Panc1 (cell line): ENCODE measurements at regions not wholly inside any gene's neighbourhood (a gene's known extent, or its start where the extent isn't known, plus 50 kb on each side); places are given as distances from the start of the nearest gene placed in this dataset.

Experiments
- ATAC-seq: fragments of 200-7000 bp; cut with Tn5 transposase; 2 replicates; pipeline ENCODE4 v1.9.1; 2020; ENCODE audit warnings: mild to moderate bottlenecking, moderate library complexity
- BruUV-seq: library from RNA; stranded (reverse); fragments of 400-500 nt; replicated peaks from 2 replicates; lab custom pipeline; 2021; lab: Mats Ljungman, UMichigan
- CTCF ChIA-PET: fragments of 300-600 bp; sonication (Branson Sonifier 250); formaldehyde crosslinking; loops from one replicate; lab custom pipeline; 2022; ENCODE audit warnings: antibody characterized with exemption; lab: Charles Lee
- POLR2A ChIA-PET: fragments of 300-600 bp; sonication (Branson Sonifier 250); formaldehyde crosslinking; loops from one replicate; lab custom pipeline; 2022; ENCODE audit warnings: antibody characterized with exemption; lab: Charles Lee
- DNase-seq: peaks from one replicate; pipeline ENCODE4 v3.0.0-alpha.2; 2010; ENCODE audit warnings: low read depth, low spot score
- H3K27ac ChIP-seq: 2 replicates; pipeline ENCODE4 v1.5.1; 2011; ENCODE audit warnings: mild to moderate bottlenecking, low read length, inconsistent platforms
- H3K27me3 ChIP-seq: fragments of 200-500 bp; sonication (Bioruptor generic); 2 replicates; pipeline ENCODE4 v1.6.0; 2014; ENCODE audit warnings: low read length, inconsistent platforms; ENCODE audit not compliant: control insufficient read depth, insufficient read depth
- H3K36me3 ChIP-seq: fragments of 200-500 bp; sonication (Bioruptor generic); 2 replicates; pipeline ENCODE4 v1.5.1; 2014; ENCODE audit warnings: inconsistent platforms, mild to moderate bottlenecking, low read length, moderate library complexity; ENCODE audit not compliant: control insufficient read depth, insufficient read depth
- H3K4me1 ChIP-seq: 2 replicates; pipeline ENCODE4 v1.5.1; 2011; ENCODE audit warnings: inconsistent platforms, mild to moderate bottlenecking, low read length, moderate library complexity; ENCODE audit not compliant: control insufficient read depth, insufficient read depth
- H3K4me3 ChIP-seq, 2 experiments: 2 replicates each; pipeline ENCODE4 v1.5.1; 2011 to 2012; ENCODE audit warnings: low read depth in 2 of 2, low read length in 2 of 2, mild to moderate bottlenecking in 2 of 2, inconsistent platforms in 1 of 2, moderate library complexity in 1 of 2
- H3K9me3 ChIP-seq: fragments of 200-500 bp; sonication (Bioruptor generic); 2 replicates; pipeline ENCODE4 v1.5.1; 2014; ENCODE audit warnings: low read depth, mild to moderate bottlenecking, inconsistent platforms, low read length, moderate library complexity; ENCODE audit not compliant: control insufficient read depth, insufficient read depth
- CTCF ChIP-seq: fragments of 450-650 bp; IDR thresholded peaks from 2 replicates; pipeline ENCODE4 v1.5.1; 2017; ENCODE audit warnings: mild to moderate bottlenecking
- POLR2AphosphoS5 ChIP-seq: IDR thresholded peaks from 2 replicates; pipeline ENCODE4 v1.6.1; 2012; ENCODE audit warnings: mild to moderate bottlenecking, low read depth, low read length, moderate library complexity
- REST ChIP-seq, 2 experiments: IDR thresholded peaks; 2 replicates each; pipeline ENCODE4 v1.6.1; 2011 to 2012; ENCODE audit warnings: low read depth in 2 of 2, control low read depth in 1 of 2, low read length in 1 of 2, mild to moderate bottlenecking in 1 of 2, moderate library complexity in 1 of 2; ENCODE audit not compliant: insufficient read depth in 1 of 2
- SIN3A ChIP-seq: IDR thresholded peaks from 2 replicates; pipeline ENCODE4 v1.6.1; 2012; ENCODE audit warnings: low read depth, mild to moderate bottlenecking, low read length, moderate library complexity, borderline replicate concordance; ENCODE audit not compliant: insufficient read depth
- TCF7L2 ChIP-seq: IDR thresholded peaks from 2 replicates; pipeline ENCODE4 v1.6.1; 2011; ENCODE audit warnings: mild to moderate bottlenecking, low read depth, low read length, inconsistent platforms
- in situ Hi-C: cut with HindIII; loops from 2 replicates; pipeline ENCODE4 v1.10.0; 2016; ENCODE audit warnings: low sequenced_read_pairs, low pct_unique_long_range_greater_than_20kb
- intact Hi-C: fragments of 100-400 bp; cut with micrococcal nuclease; formaldehyde crosslinking; loops from one replicate; pipeline ENCODE4 v1.10.0; 2022; ENCODE audit not compliant: unreplicated experiment

- H3K9me3 ChIP-seq: no peaks in the 10 kb centered on the region
- H3K36me3 ChIP-seq: no peaks in the 10 kb centered on the region
- intact Hi-C loops (no loop called here), in situ Hi-C loops (no loop called here)
- H3K27ac ChIP-seq: no peak overlapping the region
- CTCF ChIA-PET: no interaction called here
- TF ChIP-seq SIN3A (no peak), TCF7L2 (no peak), REST (IDR thresholded peaks at IDR 0.05; ENCODE audit: insufficient read depth in 1 of 2, low read depth in 2 of 2, low read length in 1 of 2) (no peak), CTCF (no peak), POLR2AphosphoS5 (no peak)
- BruUV-seq: no TSS peak
- ATAC-seq: no peak
- H3K4me1 ChIP-seq: no peaks in the 10 kb centered on the region
- POLR2A ChIA-PET: no interaction called here
- DNase-seq: no peak
- H3K27me3 ChIP-seq: no peaks in the 10 kb centered on the region
- no peak overlapping the region for H3K4me3 ChIP-seq
Observed at GRCh38 chr7:125480762-125481161, 551.1 kb upstream of the POT1 start.

GRCh38 chr7:125468855-125469174 lies 539.2 kb upstream of the POT1 start:
- CTCF ChIA-PET: no interaction called here
- no peak overlapping the region for H3K4me3 ChIP-seq
- TF ChIP-seq CTCF: no peak
- no peak for TF ChIP-seq SIN3A
- no peak for TF ChIP-seq TCF7L2
- TF ChIP-seq REST (IDR thresholded peaks at IDR 0.05; ENCODE audit: insufficient read depth in 1 of 2, low read depth in 2 of 2, low read length in 1 of 2): no peak
- no peak for TF ChIP-seq POLR2AphosphoS5
- no peak overlapping the region for H3K27ac ChIP-seq
- in situ Hi-C loops (no loop called here), intact Hi-C loops (no loop called here)
- H3K4me1 ChIP-seq: no peaks in the 10 kb centered on the region
- POLR2A ChIA-PET: no interaction called here
- 0 out of 2 replicates have a peak, but pooled peaks cover 3% of the 10 kb centered on the region for H3K9me3 ChIP-seq
- DNase-seq: no peak
- no peaks in the 10 kb centered on the region for H3K27me3 ChIP-seq
- no peak for ATAC-seq
- no TSS peak for BruUV-seq
- no peaks in the 10 kb centered on the region for H3K36me3 ChIP-seq
